SK-N-SH (cell line): ENCODE measurements at regions not wholly inside any gene's neighbourhood (a gene's known extent, or its start where the extent isn't known, plus 50 kb on each side); places are given as distances from the start of the nearest gene placed in this dataset.

Experiments
- CTCF ChIA-PET: fragments of 300-600, 350-600 bp; formaldehyde crosslinking; extraction: SDS; loops from one replicate; lab custom pipeline; 2021; lab: Yijun Ruan, JAX
- POLR2A ChIA-PET: fragments of 350-600 bp; sonication (Branson Sonifier 250); formaldehyde crosslinking; extraction: SDS; loops from one replicate; lab custom pipeline; 2020; ENCODE audit warnings: antibody characterized with exemption, inconsistent platforms; lab: Yijun Ruan, JAX
- DNase-seq: peaks from one replicate; pipeline ENCODE4 v3.0.0; 2012
- H2AFZ ChIP-seq: fragments of 200-600 bp; sonication (generic); 2 replicates; pipeline ENCODE4 v1.8.1; 2016; ENCODE audit warnings: antibody characterized with exemption, mild to moderate bottlenecking, low read depth
- H3F3A ChIP-seq: fragments of 200-600 bp; sonication (generic); replicated peaks from 2 replicates; pipeline ENCODE3; 2016; ENCODE audit warnings: antibody characterized with exemption, mild to moderate bottlenecking; ENCODE audit not compliant: insufficient read depth
- H3K27ac ChIP-seq, 2 experiments: fragments of 200-500 bp in 1 of 2; fragments of 200-600 bp in 1 of 2; sonication (Bioruptor generic) in 1 of 2; sonication (generic), shearing (Covaris generic) in 1 of 2; 2 replicates each; pipeline versions ENCODE4 v1.5.1 to v1.6.1; 2014 to 2016; ENCODE audit warnings: low read depth in 2 of 2, inconsistent platforms in 1 of 2, low read length in 1 of 2, mild to moderate bottlenecking in 1 of 2, mixed read lengths in 1 of 2
- H3K27me3 ChIP-seq: fragments of 200-600 bp; sonication (generic), shearing (Covaris generic); 2 replicates; pipeline ENCODE4 v1.6.1; 2016; ENCODE audit warnings: mixed run types; ENCODE audit not compliant: insufficient read depth
- H3K36me3 ChIP-seq, 2 experiments: fragments of 200-500 bp in 1 of 2; fragments of 200-600 bp in 1 of 2; sonication (Bioruptor generic) in 1 of 2; sonication (generic) in 1 of 2; replicated peaks in 1 of 2; 2 replicates each; pipeline versions ENCODE3 to v1.5.1; 2014 to 2016; ENCODE audit warnings: low read length in 1 of 2, mild to moderate bottlenecking in 1 of 2; ENCODE audit not compliant: insufficient read depth in 2 of 2, control insufficient read depth in 1 of 2
- H3K4me1 ChIP-seq, 2 experiments: fragments of 200-500 bp in 1 of 2; fragments of 200-600 bp in 1 of 2; sonication (Bioruptor generic) in 1 of 2; sonication (generic), shearing (Covaris generic) in 1 of 2; 2 replicates each; pipeline versions ENCODE4 v1.5.1 to v1.6.1; 2014 to 2016; ENCODE audit warnings: low read depth in 1 of 2, low read length in 1 of 2, mixed run types in 1 of 2; ENCODE audit not compliant: insufficient read depth in 2 of 2, control insufficient read depth in 1 of 2
- H3K4me2 ChIP-seq: fragments of 200-600 bp; sonication (generic), shearing (Covaris generic); 2 replicates; pipeline ENCODE4 v1.6.1; 2017; ENCODE audit warnings: mixed run types
- H3K4me3 ChIP-seq, 2 experiments: fragments of 200-500 bp in 1 of 2; fragments of 200-600 bp in 1 of 2; sonication (Bioruptor generic) in 1 of 2; sonication (generic), shearing (Covaris generic) in 1 of 2; 2 replicates each; pipeline versions ENCODE4 v1.5.1 to v1.8.1; 2014 to 2016; ENCODE audit warnings: low read depth in 2 of 2, inconsistent platforms in 1 of 2, low read length in 1 of 2, mild to moderate bottlenecking in 1 of 2, mixed read lengths in 1 of 2, moderate library complexity in 1 of 2
- H3K79me2 ChIP-seq: fragments of 200-600 bp; sonication (generic); 2 replicates; pipeline ENCODE4 v1.8.1; 2017; ENCODE audit warnings: mild to moderate bottlenecking; ENCODE audit not compliant: insufficient read depth
- H3K9ac ChIP-seq: fragments of 200-600 bp; sonication (generic); 2 replicates; pipeline ENCODE4 v1.6.1; 2017; ENCODE audit warnings: mixed run types
- H3K9me2 ChIP-seq: fragments of 200-600 bp; sonication (generic); 2 replicates; pipeline ENCODE4 v1.6.1; 2017; ENCODE audit warnings: mixed run types
- H3K9me3 ChIP-seq: fragments of 200-600 bp; sonication (generic); 2 replicates; pipeline ENCODE4 v1.6.1; 2017; ENCODE audit warnings: mixed run types, mild to moderate bottlenecking, moderate library complexity
- H4K20me1 ChIP-seq: fragments of 200-600 bp; sonication (generic); 2 replicates; pipeline ENCODE4 v1.6.1; 2017; ENCODE audit warnings: mild to moderate bottlenecking, mixed run types; ENCODE audit not compliant: insufficient read depth
- CHD2 ChIP-seq: fragments of 150-350 bp; IDR thresholded peaks from 2 replicates; pipeline ENCODE4 v1.6.1; 2018; ENCODE audit warnings: low read length; ENCODE audit not compliant: partially characterized antibody
- CTCF ChIP-seq: fragments of 200-600 bp; sonication (generic); IDR thresholded peaks from 2 replicates; pipeline ENCODE4 v1.6.1; 2017; ENCODE audit warnings: antibody characterized with exemption, mild to moderate bottlenecking, moderate library complexity
- EP300 ChIP-seq, 2 experiments: IDR thresholded peaks; 2 replicates each; pipeline versions ENCODE4 v1.4.0 to v1.6.1; 2012; ENCODE audit warnings: borderline replicate concordance in 1 of 2, low read depth in 1 of 2, low read length in 1 of 2
- EZH2phosphoT487 ChIP-seq: fragments of 200-600 bp; sonication (generic); IDR thresholded peaks from 2 replicates; pipeline ENCODE4 v1.6.1; 2017; ENCODE audit warnings: low read depth, mixed run types, mild to moderate bottlenecking, antibody characterized with exemption, moderate library complexity, borderline replicate concordance
- FOXM1 ChIP-seq: IDR thresholded peaks from 2 replicates; pipeline ENCODE4 v1.4.0; 2012; ENCODE audit warnings: low read depth, mild to moderate bottlenecking
- GABPA ChIP-seq: IDR thresholded peaks from 2 replicates; pipeline ENCODE4 v1.4.0; 2012; ENCODE audit warnings: low read depth, mild to moderate bottlenecking
- GATA2 ChIP-seq: sonication (generic); formaldehyde crosslinking; IDR thresholded peaks from 2 replicates; pipeline ENCODE4 v1.5.0; 2020; ENCODE audit warnings: mild to moderate bottlenecking, missing genetic modification reagents
- IRF3 ChIP-seq: fragments of 150-350 bp; IDR thresholded peaks from 2 replicates; pipeline ENCODE4 v1.6.1; 2016; ENCODE audit warnings: mild to moderate bottlenecking, low read depth, low read length
- JUND ChIP-seq: IDR thresholded peaks from 2 replicates; pipeline ENCODE4 v1.4.0; 2012
- MEF2A ChIP-seq: IDR thresholded peaks from 2 replicates; pipeline ENCODE4 v1.4.0; 2012; ENCODE audit warnings: low read depth, borderline replicate concordance
- NRF1 ChIP-seq: IDR thresholded peaks from 2 replicates; pipeline ENCODE4 v1.6.1; 2012; ENCODE audit warnings: low read depth, mild to moderate bottlenecking, low read length
- PBX3 ChIP-seq: IDR thresholded peaks from 2 replicates; pipeline ENCODE4; 2012
- POLR2AphosphoS5 ChIP-seq: IDR thresholded peaks from 2 replicates; pipeline ENCODE4 v1.6.1; 2012; ENCODE audit warnings: low read depth, low read length
- RAD21 ChIP-seq: IDR thresholded peaks from 2 replicates; pipeline ENCODE4 v1.6.1; 2012; ENCODE audit warnings: mild to moderate bottlenecking, low read length
- SIN3A ChIP-seq: IDR thresholded peaks from 2 replicates; pipeline ENCODE4 v1.6.1; 2012; ENCODE audit warnings: low read depth, mild to moderate bottlenecking, low read length, moderate library complexity, borderline replicate concordance
- SMC3 ChIP-seq: IDR thresholded peaks from 2 replicates; pipeline ENCODE4 v1.6.1; 2012; ENCODE audit warnings: low read depth, low read length, improper control_type of control experiment
- TAF1 ChIP-seq: IDR thresholded peaks from 2 replicates; pipeline ENCODE4 v1.6.1; 2012; ENCODE audit warnings: low read depth, mild to moderate bottlenecking, low read length, moderate library complexity, borderline replicate concordance
- TEAD4 ChIP-seq: IDR thresholded peaks from 2 replicates; pipeline ENCODE4 v1.4.0; 2012; ENCODE audit warnings: mild to moderate bottlenecking, borderline replicate concordance; ENCODE audit not compliant: insufficient read depth
- YY1 ChIP-seq: IDR thresholded peaks from 2 replicates; pipeline ENCODE4 v1.4.0; 2012; ENCODE audit warnings: low read depth, mild to moderate bottlenecking
- WGBS: methylation state at CpG from one replicate; pipeline ENCODE4 v1.1.6; 2017; ENCODE audit warnings: low lambda C conversion rate; 5-methylcytosine and 5-hydroxymethylcytosine counted together

GRCh38 chr4:188532751-188533150 is 393.5 kb downstream of the TRIML1 start:
- Histone ChIP-seq H3K79me2 (no peaks in the 10 kb centered on the region), H3K4me1 (peaks cover 0 to 2% of the 10 kb centered on the region in 2 experiments; a peak in 1 of 4 replicates), H3K27me3 (no peaks in the 10 kb centered on the region), H3K9me3 (no peaks in the 10 kb centered on the region), H3K36me3 (no peaks in the 10 kb centered on the region), H3K4me3 (no peak overlapping the region), H2AFZ (no peak overlapping the region), H3F3A (peaks cover 3% of the 10 kb centered on the region), H3K27ac (no peak overlapping the region), H4K20me1 (no peaks in the 10 kb centered on the region), H3K9ac (no peak overlapping the region), H3K9me2 (no peaks in the 10 kb centered on the region), H3K4me2 (no peak overlapping the region)
- TF ChIP-seq SMC3, result no peak
- no peak for TF ChIP-seq RAD21
- no peak for TF ChIP-seq TAF1
- no peak for TF ChIP-seq TEAD4
- TF ChIP-seq PBX3, result no peak
- no peak for TF ChIP-seq MEF2A
- no peak for TF ChIP-seq EZH2phosphoT487
- TF ChIP-seq GATA2 (CRISPR knock-in tag), result no peak
- no peak for TF ChIP-seq EP300 (IDR thresholded peaks at IDR 0.05; ENCODE audit: borderline replicate concordance in 1 of 2, low read depth in 1 of 2, low read length in 1 of 2)
- no peak for TF ChIP-seq POLR2AphosphoS5
- no peak for TF ChIP-seq CTCF
- TF ChIP-seq YY1, result no peak
- no peak for TF ChIP-seq CHD2
- TF ChIP-seq IRF3, result no peak
- no peak for TF ChIP-seq GABPA
- TF ChIP-seq JUND, result no peak
- TF ChIP-seq NRF1, result no peak
- no peak for TF ChIP-seq FOXM1
- TF ChIP-seq SIN3A, result no peak
- ChIA-PET CTCF (interaction anchor here (1.4 kb wide), 1 partner anchor 8 kb away, joined by 3 read pairs; no protein-coding TSS in a partner anchor), POLR2A (no interaction called here)
- 71% methylated on average over 4 of the region's 10 CpGs for WGBS
- DNase-seq, result no peak
